Endothelial cell of umbilical vein (primary cell): ENCODE measurements at regions not wholly inside any gene's neighbourhood (a gene's known extent, or its start where the extent isn't known, plus 50 kb on each side); places are given as distances from the start of the nearest gene placed in this dataset.

Experiments
- BruUV-seq: library from RNA; stranded (reverse); fragments of 400-500 nt; replicated peaks from 2 replicates; lab custom pipeline; 2021; lab: Mats Ljungman, UMichigan
- CTCF ChIA-PET: fragments of 300-600, 350-600 bp; sonication (Branson Sonifier 250); formaldehyde crosslinking; loops from one replicate; lab custom pipeline; 2021; ENCODE audit warnings: antibody characterized with exemption, inconsistent platforms; lab: Charles Lee
- POLR2A ChIA-PET: fragments of 300-600, 350-600 bp; sonication (Branson Sonifier 250); formaldehyde crosslinking; loops from one replicate; lab custom pipeline; 2021; ENCODE audit warnings: antibody characterized with exemption, inconsistent platforms; lab: Charles Lee
- DNase-seq: peaks from one replicate; pipeline ENCODE4 v3.0.0-alpha.2; 2011; ENCODE audit warnings: low read depth, low spot score
- FAIRE-seq: peaks from 2 replicates; lab custom pipeline; 2011; peaks lifted over from hg19 to GRCh38; lab: Jason Lieb, UNC
- H2AFZ ChIP-seq: 2 replicates; pipeline ENCODE4 v1.6.0; 2012; ENCODE audit warnings: low read depth, low read length, control low read depth, inconsistent platforms
- H3K27ac ChIP-seq: 2 replicates; pipeline ENCODE4 v1.5.1; 2011; ENCODE audit warnings: low read depth, mild to moderate bottlenecking, control low read depth, low read length, moderate library complexity; ENCODE audit not compliant: insufficient read depth
- H3K27me3 ChIP-seq, 2 experiments: 2 replicates each; pipeline versions ENCODE4 v1.6.0 to v1.6.1; 2011; ENCODE audit warnings: low read length in 2 of 2, mixed read lengths in 1 of 2; ENCODE audit not compliant: control insufficient read depth in 2 of 2, insufficient read depth in 2 of 2
- H3K36me3 ChIP-seq, 2 experiments: 2 replicates in 1 of 2; 3 replicates in 1 of 2; pipeline ENCODE4 v1.5.1; 2011; ENCODE audit warnings: low read length in 2 of 2, mild to moderate bottlenecking in 1 of 2, moderate library complexity in 1 of 2; ENCODE audit not compliant: control insufficient read depth in 2 of 2, insufficient read depth in 2 of 2; ENCODE audit errors: extremely low read depth in 1 of 2
- H3K4me1 ChIP-seq: 3 replicates; pipeline ENCODE4 v1.5.1; 2011; ENCODE audit warnings: mild to moderate bottlenecking, low read length; ENCODE audit not compliant: control insufficient read depth, insufficient read depth; ENCODE audit errors: extremely low read depth
- H3K4me2 ChIP-seq: 2 replicates; pipeline ENCODE4 v1.6.1; 2011; ENCODE audit warnings: low read length, control low read depth, mixed read lengths; ENCODE audit not compliant: insufficient read depth
- H3K4me3 ChIP-seq, 3 experiments: fragments of 200-600 bp in 1 of 3; sonication (generic), shearing (Covaris generic) in 1 of 3; replicated peaks in 1 of 3; 2 replicates each; pipeline ENCODE4 v1.5.1; 2011 to 2016; ENCODE audit warnings: control low read depth in 3 of 3, low read length in 3 of 3, mild to moderate bottlenecking in 2 of 3, inconsistent platforms in 1 of 3, low read depth in 1 of 3, moderate library complexity in 1 of 3; ENCODE audit not compliant: insufficient read depth in 1 of 3
- H3K79me2 ChIP-seq: 2 replicates; pipeline ENCODE4 v1.6.0; 2012; ENCODE audit warnings: low read length, inconsistent platforms; ENCODE audit not compliant: control insufficient read depth, insufficient read depth
- H3K9ac ChIP-seq: replicated peaks from 2 replicates; pipeline ENCODE3; 2011; ENCODE audit warnings: low read length, control low read depth; ENCODE audit not compliant: insufficient read depth; ENCODE audit errors: extremely low read depth
- H3K9me1 ChIP-seq: replicated peaks from 3 replicates; pipeline ENCODE4 v1.6.0; 2011; ENCODE audit warnings: mild to moderate bottlenecking, low read length; ENCODE audit not compliant: control insufficient read depth, insufficient read depth; ENCODE audit errors: extremely low read depth
- H3K9me3 ChIP-seq: replicated peaks from 2 replicates; pipeline ENCODE4 v1.5.1; 2012; ENCODE audit warnings: low read length, inconsistent platforms; ENCODE audit not compliant: control insufficient read depth, insufficient read depth
- H4K20me1 ChIP-seq: replicated peaks from 2 replicates; pipeline ENCODE3; 2011; ENCODE audit warnings: mild to moderate bottlenecking, low read length; ENCODE audit not compliant: control insufficient read depth, insufficient read depth; ENCODE audit errors: extremely low read depth
- EZH2 ChIP-seq: IDR thresholded peaks from 2 replicates; pipeline ENCODE4 v1.6.1; 2012; ENCODE audit warnings: borderline replicate concordance, low read depth, mild to moderate bottlenecking, moderate library complexity, low read length, inconsistent platforms; ENCODE audit not compliant: severe bottlenecking
- FOS ChIP-seq: IDR thresholded peaks from 2 replicates; pipeline ENCODE4 v1.6.1; 2011; ENCODE audit warnings: mild to moderate bottlenecking, low read length, moderate library complexity, borderline replicate concordance; ENCODE audit not compliant: insufficient read depth
- GATA2 ChIP-seq: IDR thresholded peaks from 2 replicates; pipeline ENCODE4 v1.7.0; 2011; ENCODE audit warnings: low read depth, mild to moderate bottlenecking, moderate library complexity, mixed read lengths, low read length; ENCODE audit not compliant: insufficient read length, insufficient read depth
- MYC ChIP-seq: IDR thresholded peaks from one replicate; pipeline ENCODE4 v1.6.1; 2011; ENCODE audit warnings: mild to moderate bottlenecking, low read depth, low read length
- dilution Hi-C: fragments of 300-500 bp; cut with MboI; formaldehyde crosslinking; loops from one replicate; pipeline ENCODE4 v1.15.0; 2019; ENCODE audit warnings: low sequenced_read_pairs; ENCODE audit not compliant: extremely low pct_ligation_motif_present
- intact Hi-C: fragments of 100-400 bp; cut with micrococcal nuclease; formaldehyde crosslinking; loops from one replicate; pipeline ENCODE4 v1.10.0; 2022
- TF ChIP-seq, protein P1 (sequence below): IDR thresholded peaks from 2 replicates; pipeline ENCODE4 v1.6.1; 2011; ENCODE audit not compliant: insufficient read depth, insufficient read length
- TF ChIP-seq, protein P2 (sequence below), 2 donors: IDR thresholded peaks; 1 replicate in 1 of 2; 2 replicates in 1 of 2; pipeline ENCODE4 v1.5.1; 2011; ENCODE audit warnings: low read length in 2 of 2, mild to moderate bottlenecking in 2 of 2, moderate library complexity in 2 of 2, control low read depth in 1 of 2, inconsistent platforms in 1 of 2, low read depth in 1 of 2; ENCODE audit not compliant: insufficient read depth in 1 of 2; ENCODE audit errors: extremely low read depth in 1 of 2

DNA sequence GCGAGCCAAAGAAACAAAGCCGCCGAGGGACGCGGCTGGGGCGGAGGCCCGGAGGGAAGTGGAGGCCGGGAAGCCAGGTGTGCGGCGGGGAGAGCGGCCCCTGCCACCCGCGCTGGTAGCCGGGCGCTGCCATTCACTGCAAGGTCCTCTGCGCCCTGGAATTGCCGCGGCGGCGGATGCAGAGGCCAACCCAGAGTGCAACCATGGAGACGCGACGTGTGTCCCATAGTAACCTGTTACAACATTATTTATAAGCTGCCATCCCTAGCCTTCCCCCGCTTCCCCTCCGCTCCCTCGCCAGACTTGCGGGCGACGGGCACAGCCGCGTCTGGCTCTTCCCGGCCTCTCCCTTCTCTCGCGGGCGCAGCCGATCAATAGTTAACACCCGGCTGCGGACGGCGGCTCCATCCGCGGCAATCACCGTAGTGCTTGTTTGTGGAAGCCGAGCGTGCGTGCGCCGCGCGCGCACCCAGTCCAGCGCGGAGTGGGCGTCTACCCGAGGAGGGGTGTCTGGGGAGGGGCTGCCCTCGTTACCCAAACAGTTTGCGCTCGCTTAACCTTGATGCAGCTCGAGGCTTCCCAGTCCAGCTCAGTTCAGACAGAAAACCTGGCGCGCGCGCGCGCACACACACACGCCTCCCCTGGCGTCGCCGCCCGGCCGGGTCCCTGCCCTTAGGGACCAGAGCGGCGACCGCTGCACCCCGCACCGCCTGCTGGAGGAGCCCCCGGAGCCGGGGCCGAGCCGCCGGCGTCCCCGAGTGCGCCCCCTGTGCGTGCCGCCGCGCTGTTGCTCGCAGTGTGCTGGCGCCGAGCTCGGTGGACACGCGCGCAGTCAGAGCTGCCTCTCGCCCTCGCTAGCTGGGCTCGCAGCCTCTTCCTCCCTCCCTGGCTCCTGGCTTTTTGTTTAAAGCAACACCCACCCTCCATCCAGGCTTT lies 165.4 kb upstream of the DPP6 start:
- BruUV-seq, result no TSS peak
- Histone ChIP-seq H3K9me3 (peaks cover 3% of the 10 kb centered on the region), H3K79me2 (no peaks in the 10 kb centered on the region), H3K27me3 (no peaks in the 10 kb centered on the region), H4K20me1 (no peaks in the 10 kb centered on the region), H3K9ac (no peak overlapping the region), H3K4me3 (no peak overlapping the region), H3K27ac (no peak overlapping the region), H3K9me1 (no peaks in the 10 kb centered on the region), H2AFZ (no peak overlapping the region), H3K4me2 (no peak overlapping the region), H3K4me1 (no peaks in the 10 kb centered on the region), H3K36me3 (no peaks in the 10 kb centered on the region)
- no peak for TF ChIP-seq FOS
- TF ChIP-seq, protein P1, sequence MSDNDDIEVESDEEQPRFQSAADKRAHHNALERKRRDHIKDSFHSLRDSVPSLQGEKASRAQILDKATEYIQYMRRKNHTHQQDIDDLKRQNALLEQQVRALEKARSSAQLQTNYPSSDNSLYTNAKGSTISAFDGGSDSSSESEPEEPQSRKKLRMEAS, result no peak
- no peak for TF ChIP-seq MYC
- TF ChIP-seq GATA2, result no peak
- no peak for TF ChIP-seq EZH2
- TF ChIP-seq, protein P2, sequence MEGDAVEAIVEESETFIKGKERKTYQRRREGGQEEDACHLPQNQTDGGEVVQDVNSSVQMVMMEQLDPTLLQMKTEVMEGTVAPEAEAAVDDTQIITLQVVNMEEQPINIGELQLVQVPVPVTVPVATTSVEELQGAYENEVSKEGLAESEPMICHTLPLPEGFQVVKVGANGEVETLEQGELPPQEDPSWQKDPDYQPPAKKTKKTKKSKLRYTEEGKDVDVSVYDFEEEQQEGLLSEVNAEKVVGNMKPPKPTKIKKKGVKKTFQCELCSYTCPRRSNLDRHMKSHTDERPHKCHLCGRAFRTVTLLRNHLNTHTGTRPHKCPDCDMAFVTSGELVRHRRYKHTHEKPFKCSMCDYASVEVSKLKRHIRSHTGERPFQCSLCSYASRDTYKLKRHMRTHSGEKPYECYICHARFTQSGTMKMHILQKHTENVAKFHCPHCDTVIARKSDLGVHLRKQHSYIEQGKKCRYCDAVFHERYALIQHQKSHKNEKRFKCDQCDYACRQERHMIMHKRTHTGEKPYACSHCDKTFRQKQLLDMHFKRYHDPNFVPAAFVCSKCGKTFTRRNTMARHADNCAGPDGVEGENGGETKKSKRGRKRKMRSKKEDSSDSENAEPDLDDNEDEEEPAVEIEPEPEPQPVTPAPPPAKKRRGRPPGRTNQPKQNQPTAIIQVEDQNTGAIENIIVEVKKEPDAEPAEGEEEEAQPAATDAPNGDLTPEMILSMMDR (IDR thresholded peaks at IDR 0.05; ENCODE audit: extremely low read depth in 1 of 2, insufficient read depth in 1 of 2, low read depth in 1 of 2, low read length in 2 of 2), result no peak
- no peak for FAIRE-seq
- DNase-seq, result no peak
- intact Hi-C loops (no loop called here), dilution Hi-C loops (no loop called here)
- POLR2A ChIA-PET, result no interaction called here
- CTCF ChIA-PET, result no interaction called here
